Smooth muscle cell (in vitro differentiated cells): ENCODE measurements at regions not wholly inside any gene's neighbourhood (a gene's known extent, or its start where the extent isn't known, plus 50 kb on each side); places are given as distances from the start of the nearest gene placed in this dataset.

Experiments
- DNase-seq: peaks from one replicate; lab custom pipeline; 2025; ENCODE audit not compliant: unreplicated experiment; lab: John Stamatoyannopoulos, UW
- H2AFZ ChIP-seq: fragments of 200-600 bp; sonication (generic); 2 replicates; pipeline ENCODE4 v1.6.0; 2016; ENCODE audit warnings: antibody characterized with exemption, low read depth, mild to moderate bottlenecking
- H3F3A ChIP-seq: fragments of 200-600 bp; sonication (generic); 2 replicates; pipeline ENCODE4 v1.6.0; 2017; ENCODE audit warnings: antibody characterized with exemption, low read depth
- H3K27ac ChIP-seq: fragments of 200-600 bp; sonication (generic); 2 replicates; pipeline ENCODE4 v1.5.1; 2016; ENCODE audit warnings: low read depth, mild to moderate bottlenecking
- H3K27me3 ChIP-seq: fragments of 200-600 bp; sonication (generic); 2 replicates; pipeline ENCODE4 v1.6.1; 2016; ENCODE audit warnings: low read depth, mild to moderate bottlenecking
- H3K36me3 ChIP-seq: fragments of 200-600 bp; sonication (generic); 2 replicates; pipeline ENCODE4 v1.5.1; 2016; ENCODE audit warnings: low read depth
- H3K4me1 ChIP-seq: fragments of 200-600 bp; sonication (generic); 2 replicates; pipeline ENCODE4 v1.5.1; 2016; ENCODE audit warnings: low read depth
- H3K4me2 ChIP-seq: fragments of 200-600 bp; sonication (generic); 2 replicates; pipeline ENCODE4 v1.6.0; 2016; ENCODE audit warnings: mild to moderate bottlenecking
- H3K4me3 ChIP-seq: fragments of 200-600 bp; sonication (generic); 2 replicates; pipeline ENCODE4 v1.5.1; 2016; ENCODE audit warnings: mild to moderate bottlenecking
- H3K79me2 ChIP-seq: fragments of 200-600 bp; sonication (generic); 2 replicates; pipeline ENCODE4 v1.6.0; 2016; ENCODE audit warnings: low read depth, mild to moderate bottlenecking
- H3K9ac ChIP-seq: fragments of 200-600 bp; sonication (generic); 2 replicates; pipeline ENCODE4 v1.6.0; 2016; ENCODE audit warnings: low read depth
- H3K9me3 ChIP-seq: fragments of 200-600 bp; sonication (generic); replicated peaks from 2 replicates; pipeline ENCODE4 v1.5.1; 2016; ENCODE audit warnings: low read depth
- H4K20me1 ChIP-seq: fragments of 200-600 bp; sonication (generic); 2 replicates; pipeline ENCODE4 v1.6.0; 2016; ENCODE audit warnings: low read depth
- WGBS: methylation state at CpG from one replicate; pipeline ENCODE4 v1.1.7; 2016; ENCODE audit warnings: low lambda C conversion rate; 5-methylcytosine and 5-hydroxymethylcytosine counted together
- TF ChIP-seq, protein P1 (sequence below): fragments of 200-600 bp; sonication (generic); IDR thresholded peaks from 2 replicates; pipeline ENCODE4 v1.5.1; 2017; ENCODE audit warnings: borderline replicate concordance, mild to moderate bottlenecking, antibody characterized with exemption; ENCODE audit not compliant: insufficient read depth, poor library complexity, severe bottlenecking

- Histone ChIP-seq H3K27ac (no peak overlapping the region), H3K4me1 (peaks cover 18% of the 10 kb centered on the region), H3K79me2 (no peaks in the 10 kb centered on the region), H3K9me3 (no peaks in the 10 kb centered on the region), H2AFZ (no peak overlapping the region), H3K36me3 (no peaks in the 10 kb centered on the region), H3F3A (no peaks in the 10 kb centered on the region), H4K20me1 (no peaks in the 10 kb centered on the region), H3K4me3 (no peak overlapping the region), H3K27me3 (no peaks in the 10 kb centered on the region), H3K9ac (no peak overlapping the region), H3K4me2 (no peak overlapping the region)
- TF ChIP-seq, protein P1, sequence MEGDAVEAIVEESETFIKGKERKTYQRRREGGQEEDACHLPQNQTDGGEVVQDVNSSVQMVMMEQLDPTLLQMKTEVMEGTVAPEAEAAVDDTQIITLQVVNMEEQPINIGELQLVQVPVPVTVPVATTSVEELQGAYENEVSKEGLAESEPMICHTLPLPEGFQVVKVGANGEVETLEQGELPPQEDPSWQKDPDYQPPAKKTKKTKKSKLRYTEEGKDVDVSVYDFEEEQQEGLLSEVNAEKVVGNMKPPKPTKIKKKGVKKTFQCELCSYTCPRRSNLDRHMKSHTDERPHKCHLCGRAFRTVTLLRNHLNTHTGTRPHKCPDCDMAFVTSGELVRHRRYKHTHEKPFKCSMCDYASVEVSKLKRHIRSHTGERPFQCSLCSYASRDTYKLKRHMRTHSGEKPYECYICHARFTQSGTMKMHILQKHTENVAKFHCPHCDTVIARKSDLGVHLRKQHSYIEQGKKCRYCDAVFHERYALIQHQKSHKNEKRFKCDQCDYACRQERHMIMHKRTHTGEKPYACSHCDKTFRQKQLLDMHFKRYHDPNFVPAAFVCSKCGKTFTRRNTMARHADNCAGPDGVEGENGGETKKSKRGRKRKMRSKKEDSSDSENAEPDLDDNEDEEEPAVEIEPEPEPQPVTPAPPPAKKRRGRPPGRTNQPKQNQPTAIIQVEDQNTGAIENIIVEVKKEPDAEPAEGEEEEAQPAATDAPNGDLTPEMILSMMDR, result no peak
- no peak for DNase-seq
- 84% methylated on average over 5 of the region's 5 CpGs for WGBS
Measured at GRCh38 chr2:102927854-102928267, 166.0 kb downstream of the TMEM182 start.

GRCh38 chr2:102929721-102930120 lies 167.9 kb downstream of the TMEM182 start:
- Histone ChIP-seq H3K4me3 (no peak overlapping the region), H3K9ac (no peak overlapping the region), H3K27ac (no peak overlapping the region), H3K79me2 (no peaks in the 10 kb centered on the region), H3K27me3 (no peaks in the 10 kb centered on the region), H3K4me1 (peaks cover 18% of the 10 kb centered on the region), H3F3A (no peaks in the 10 kb centered on the region), H3K4me2 (no peak overlapping the region), H3K36me3 (no peaks in the 10 kb centered on the region), H3K9me3 (no peaks in the 10 kb centered on the region), H4K20me1 (no peaks in the 10 kb centered on the region), H2AFZ (no peak overlapping the region)
- TF ChIP-seq, protein P1, result no peak
- WGBS, result 37% methylated on average over 2 of the region's 2 CpGs
- no peak for DNase-seq

DNA sequence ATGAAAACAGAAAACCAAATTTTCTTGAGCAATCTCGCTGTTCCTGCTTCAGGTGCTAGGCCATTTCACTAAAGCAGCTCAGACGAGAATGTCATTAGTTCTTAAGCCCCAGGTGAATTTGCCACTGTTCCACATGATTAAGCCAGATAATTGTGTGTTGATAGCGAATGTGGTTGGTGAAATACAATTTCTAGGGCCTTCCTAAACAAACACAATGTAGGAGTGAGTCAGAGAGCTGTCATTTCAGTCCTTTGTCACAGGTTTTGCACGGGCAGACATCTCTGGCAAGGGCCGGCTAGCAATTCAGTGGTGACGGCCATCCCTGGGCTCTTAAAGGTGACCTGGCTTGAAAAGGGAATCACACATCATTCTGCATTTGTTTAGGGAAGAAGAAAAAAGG lies 170.7 kb downstream of the TMEM182 start:
- H3K9me3 ChIP-seq, result no peaks in the 10 kb centered on the region
- no peaks in the 10 kb centered on the region for H3F3A ChIP-seq
- DNase-seq, result no peak
- peaks cover 18% of the 10 kb centered on the region for H3K4me1 ChIP-seq
- no peaks in the 10 kb centered on the region for H3K79me2 ChIP-seq
- WGBS, result 64% methylated on average over 6 of the region's 6 CpGs
- TF ChIP-seq, protein P1, result no peak
- H3K27ac ChIP-seq, result no peak overlapping the region
- no peaks in the 10 kb centered on the region for H4K20me1 ChIP-seq
- no peak overlapping the region for H2AFZ ChIP-seq
- no peak overlapping the region for H3K4me3 ChIP-seq
- no peaks in the 10 kb centered on the region for H3K27me3 ChIP-seq
- H3K9ac ChIP-seq, result no peak overlapping the region
- H3K36me3 ChIP-seq, result no peaks in the 10 kb centered on the region
- no peak overlapping the region for H3K4me2 ChIP-seq

DNA sequence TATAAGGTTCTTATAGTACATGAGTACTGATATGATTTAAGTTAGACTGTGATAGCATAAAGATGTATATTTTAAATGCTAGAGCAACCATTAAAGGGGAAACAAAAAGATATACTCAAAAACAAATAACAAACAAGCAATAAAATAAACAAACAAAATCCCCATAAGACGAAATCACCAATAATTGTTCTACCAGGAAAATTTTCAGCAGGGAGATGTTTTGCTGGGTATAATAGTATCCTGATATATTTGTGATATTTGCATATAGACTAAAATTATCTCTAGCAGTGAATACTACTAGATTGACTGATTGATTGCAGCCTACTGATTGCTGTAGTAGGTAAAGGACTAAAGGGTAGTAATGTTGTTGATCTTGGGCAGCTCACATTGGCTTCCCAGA lies 177.4 kb downstream of the TMEM182 start:
- TF ChIP-seq, protein P1, result no peak
- Histone ChIP-seq H3K9me3 (no peaks in the 10 kb centered on the region), H3K9ac (no peak overlapping the region), H3K4me1 (no peaks in the 10 kb centered on the region), H3K4me2 (no peak overlapping the region), H3F3A (no peaks in the 10 kb centered on the region), H3K36me3 (no peaks in the 10 kb centered on the region), H3K4me3 (no peak overlapping the region), H3K79me2 (no peaks in the 10 kb centered on the region), H4K20me1 (no peaks in the 10 kb centered on the region), H2AFZ (no peak overlapping the region), H3K27me3 (no peaks in the 10 kb centered on the region), H3K27ac (no peak overlapping the region)
- no peak for DNase-seq
- WGBS, result 91% methylated on average over 1 of the region's 1 CpG
